ENCODE measurements at regions not wholly inside any gene's neighbourhood (a gene's known extent, or its start where the extent isn't known, plus 50 kb on each side); places are given as distances from the start of the nearest gene placed in this dataset.

DNA sequence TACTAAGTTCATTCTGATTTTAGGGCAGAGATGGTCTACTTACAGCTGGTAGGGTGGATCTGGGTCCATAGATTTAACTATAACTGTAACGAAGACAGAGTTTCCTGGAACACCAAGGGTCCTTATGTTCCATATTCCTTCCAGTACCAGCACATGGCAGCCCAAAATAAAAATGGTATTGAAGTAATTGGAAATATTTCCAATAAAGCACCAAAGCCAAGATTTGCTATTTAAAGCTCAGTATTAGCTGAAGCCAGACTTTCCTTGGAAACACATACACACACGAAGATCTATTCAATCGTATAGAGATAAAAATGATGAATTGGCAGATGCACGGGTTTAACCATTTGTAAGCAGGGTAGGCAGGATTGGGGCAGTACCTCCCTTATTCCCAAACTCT, 289.1 kb upstream of the SORCS1 start:
- TF ChIP-seq, protein P1, sequence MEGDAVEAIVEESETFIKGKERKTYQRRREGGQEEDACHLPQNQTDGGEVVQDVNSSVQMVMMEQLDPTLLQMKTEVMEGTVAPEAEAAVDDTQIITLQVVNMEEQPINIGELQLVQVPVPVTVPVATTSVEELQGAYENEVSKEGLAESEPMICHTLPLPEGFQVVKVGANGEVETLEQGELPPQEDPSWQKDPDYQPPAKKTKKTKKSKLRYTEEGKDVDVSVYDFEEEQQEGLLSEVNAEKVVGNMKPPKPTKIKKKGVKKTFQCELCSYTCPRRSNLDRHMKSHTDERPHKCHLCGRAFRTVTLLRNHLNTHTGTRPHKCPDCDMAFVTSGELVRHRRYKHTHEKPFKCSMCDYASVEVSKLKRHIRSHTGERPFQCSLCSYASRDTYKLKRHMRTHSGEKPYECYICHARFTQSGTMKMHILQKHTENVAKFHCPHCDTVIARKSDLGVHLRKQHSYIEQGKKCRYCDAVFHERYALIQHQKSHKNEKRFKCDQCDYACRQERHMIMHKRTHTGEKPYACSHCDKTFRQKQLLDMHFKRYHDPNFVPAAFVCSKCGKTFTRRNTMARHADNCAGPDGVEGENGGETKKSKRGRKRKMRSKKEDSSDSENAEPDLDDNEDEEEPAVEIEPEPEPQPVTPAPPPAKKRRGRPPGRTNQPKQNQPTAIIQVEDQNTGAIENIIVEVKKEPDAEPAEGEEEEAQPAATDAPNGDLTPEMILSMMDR (IDR thresholded peaks at IDR 0.05; ENCODE audit: low read depth, low read length, missing control alignments), result no peak
- no peak for DNase-seq (ENCODE audit: low read depth)

DNA sequence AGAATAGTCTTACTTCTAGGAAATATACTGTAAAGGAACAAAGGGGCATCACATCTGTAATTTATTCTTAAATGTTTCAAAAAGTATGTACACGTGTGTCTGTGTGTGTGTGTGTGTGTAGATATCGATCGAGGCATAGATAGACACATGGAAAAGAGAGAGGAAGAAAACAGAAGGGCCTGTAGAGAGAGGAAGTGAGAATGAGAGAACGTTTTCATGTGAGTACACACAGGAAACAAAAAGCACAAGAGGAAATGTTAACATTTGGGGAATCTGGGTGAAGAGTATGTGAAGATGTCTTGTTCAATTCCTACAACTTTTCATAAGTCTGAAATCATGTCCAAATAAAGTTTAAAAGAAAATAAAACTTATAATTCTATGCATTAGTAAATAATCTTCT, 286.5 kb upstream of the SORCS1 start:
- no peak for DNase-seq (ENCODE audit: low read depth)
- H3K4me3 ChIP-seq (ENCODE audit: low read depth, low read length), result no peak overlapping the region
- TF ChIP-seq, protein P1 (IDR thresholded peaks at IDR 0.05; ENCODE audit: low read depth, low read length, missing control alignments), result no peak

More for the DNA sequence above, 289.1 kb upstream of the SORCS1 start:
- no peak overlapping the region for H3K4me3 ChIP-seq (ENCODE audit: low read depth, low read length)

DNA sequence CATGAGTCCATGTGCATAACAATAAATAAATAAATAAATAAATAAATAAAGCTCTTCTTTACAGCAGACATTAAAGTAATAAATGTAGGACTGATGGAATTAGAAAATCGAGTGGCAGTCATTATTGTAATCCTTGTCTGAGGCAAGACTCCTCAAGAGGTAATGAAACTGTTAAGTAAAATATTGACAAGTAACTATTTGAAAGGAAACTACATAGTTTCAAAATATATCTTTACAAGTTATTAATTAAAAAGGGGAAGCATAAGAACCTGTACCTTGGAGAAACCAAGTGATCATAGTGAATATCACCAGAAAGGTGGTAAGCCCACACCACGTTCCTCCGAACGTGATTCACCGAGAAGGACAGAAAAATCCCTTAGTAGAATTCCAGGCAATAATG, 285.6 kb upstream of the SORCS1 start:
- TF ChIP-seq, protein P1 (IDR thresholded peaks at IDR 0.05; ENCODE audit: low read depth, low read length, missing control alignments), result no peak
- DNase-seq (ENCODE audit: low read depth), result no peak
- H3K4me3 ChIP-seq (ENCODE audit: low read depth, low read length), result no peak overlapping the region

DNA sequence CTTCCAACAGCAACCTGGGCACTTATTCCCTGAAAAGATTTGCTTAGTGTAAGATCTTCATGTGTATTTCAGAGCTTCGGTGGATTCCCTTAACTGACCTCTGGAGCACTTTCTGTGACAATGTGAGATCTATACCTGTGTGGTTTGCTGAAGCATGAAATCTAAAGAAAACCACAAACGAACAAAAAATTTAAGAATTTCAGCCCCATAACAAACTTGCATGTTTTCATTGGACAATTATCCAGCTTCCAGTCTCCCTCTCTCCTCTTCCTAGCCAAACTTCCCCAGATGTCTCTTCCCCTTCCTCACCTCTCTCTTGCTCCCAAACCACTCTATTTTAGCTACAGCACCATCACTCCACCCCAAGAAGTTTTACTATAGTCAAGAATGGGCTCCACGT, 279.9 kb upstream of the SORCS1 start:
- H3K4me3 ChIP-seq (ENCODE audit: low read depth, low read length), result no peak overlapping the region
- TF ChIP-seq, protein P1 (IDR thresholded peaks at IDR 0.05; ENCODE audit: low read depth, low read length, missing control alignments), result no peak
- DNase-seq (ENCODE audit: low read depth), result no peak

DNA sequence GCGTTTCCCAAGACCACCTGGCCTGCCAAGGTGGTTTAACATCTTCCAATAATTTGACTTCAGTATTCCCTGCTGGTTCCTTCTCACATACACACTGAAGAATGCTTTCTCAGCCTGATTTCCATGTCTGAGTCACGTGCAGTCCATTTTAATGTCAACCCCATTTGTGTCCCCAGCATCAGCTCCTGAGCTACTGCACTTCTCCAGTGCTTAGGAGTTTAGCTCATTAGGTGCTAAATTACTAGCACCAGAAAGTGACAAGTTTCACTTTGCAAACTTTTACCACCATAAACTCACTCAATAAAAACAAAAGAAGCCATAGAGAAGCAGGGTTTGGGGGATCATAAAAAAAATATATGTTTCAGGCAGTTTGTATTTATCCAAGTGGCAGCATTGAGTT, 279.3 kb upstream of the SORCS1 start:
- TF ChIP-seq, protein P1 (IDR thresholded peaks at IDR 0.05; ENCODE audit: low read depth, low read length, missing control alignments), result no peak
- no peak overlapping the region for H3K4me3 ChIP-seq (ENCODE audit: low read depth, low read length)
- no peak for DNase-seq (ENCODE audit: low read depth)

DNA sequence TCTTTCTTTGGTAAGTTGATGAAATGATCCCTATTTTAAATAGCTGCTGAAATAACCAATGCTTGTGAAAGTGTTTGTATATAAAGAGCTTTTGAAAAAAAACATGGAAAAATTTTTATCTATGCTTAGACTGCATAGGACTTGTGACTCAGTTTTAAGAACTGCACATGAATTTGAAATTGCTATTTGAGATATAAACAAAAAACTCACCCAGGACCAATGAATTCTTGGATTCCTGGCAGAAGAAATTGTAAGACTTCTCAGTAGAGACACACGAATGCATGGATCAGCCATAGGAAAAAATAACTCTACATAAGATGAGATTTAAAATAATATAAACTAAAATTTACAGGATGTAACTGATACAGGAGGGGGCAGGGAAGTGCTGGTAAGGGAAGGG, 278.8 kb upstream of the SORCS1 start:
- no peak overlapping the region for H3K4me3 ChIP-seq (ENCODE audit: low read depth, low read length)
- DNase-seq (ENCODE audit: low read depth), result no peak
- TF ChIP-seq, protein P1 (IDR thresholded peaks at IDR 0.05; ENCODE audit: low read depth, low read length, missing control alignments), result no peak

DNA sequence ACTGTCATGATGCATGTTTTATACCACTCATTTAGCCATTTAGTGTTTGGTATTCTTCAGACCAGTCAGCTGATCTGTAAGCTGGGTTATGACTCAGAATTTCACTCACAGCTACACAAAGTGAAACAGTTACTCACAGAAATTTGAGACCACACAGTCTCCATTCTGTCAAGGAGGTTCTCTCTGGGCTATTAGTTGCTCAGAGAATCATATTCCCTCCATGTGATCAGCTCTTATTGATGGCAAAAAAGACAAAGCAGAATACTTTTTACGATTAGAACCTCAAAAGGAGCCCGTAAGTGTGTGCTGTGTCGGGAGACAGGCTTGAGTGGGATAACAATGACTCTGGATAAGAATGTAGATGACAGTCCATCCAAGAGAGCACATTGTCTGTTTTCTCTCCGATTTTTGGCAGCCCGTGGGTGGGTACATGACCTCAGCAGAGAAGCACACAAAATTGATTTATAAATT, 277.6 kb upstream of the SORCS1 start:
- no peak for DNase-seq (ENCODE audit: low read depth)
- TF ChIP-seq, protein P1 (IDR thresholded peaks at IDR 0.05; ENCODE audit: low read depth, low read length, missing control alignments), result no peak
- H3K4me3 ChIP-seq (ENCODE audit: low read depth, low read length), result no peak overlapping the region
